ENCODE measurements at regions not wholly inside any gene's neighbourhood (a gene's known extent, or its start where the extent isn't known, plus 50 kb on each side); places are given as distances from the start of the nearest gene placed in this dataset.
A peak's percentile ranks its signal among the peaks of the same experiment; 100 is the strongest.

DNA sequence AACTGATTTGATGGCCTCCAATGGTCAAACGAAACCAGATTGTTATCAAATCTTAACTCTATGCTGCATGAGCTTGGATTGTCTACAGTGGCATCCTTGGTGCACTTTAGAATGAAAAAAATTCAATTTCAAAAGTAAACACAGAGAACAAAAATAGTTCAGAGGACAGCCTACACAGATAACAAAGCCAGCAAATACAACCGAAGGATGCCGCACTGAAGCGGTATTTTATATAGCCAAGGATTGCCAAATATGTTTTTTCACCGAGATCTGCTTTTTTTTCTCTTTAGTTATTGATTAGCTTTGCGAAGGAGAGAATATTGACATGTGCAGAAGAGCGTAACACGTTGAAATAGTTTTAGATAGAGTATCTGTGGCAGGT lies 72.0 kb downstream of the SLC4A3 start:
- Mint-ChIP-seq H3K27ac (no peak overlapping the region), H3K36me3 (no peaks in the 10 kb centered on the region), H3K4me1 (peaks cover 43% of the 10 kb centered on the region), H3K27me3 (ENCODE audit: low read depth) (peaks cover 20% of the 10 kb centered on the region), H3K4me3 (no peak overlapping the region), H3K9me3 (peaks cover 4% of the 10 kb centered on the region)
- ATAC-seq (no peak), DNase-seq (ENCODE audit: low spot score) (no peak)
- CTCF ChIA-PET = interaction anchor here (1.3 to 2.9 kb wide), 2 partner anchors 10 to 57 kb away, joined by 4 to 14 read pairs; no protein-coding TSS in a partner anchor
- TF ChIP-seq ZNF121 (CRISPR knock-in tag; IDR thresholded peaks at IDR 0.05) (no peak), FOXJ3 (CRISPR knock-in tag; IDR thresholded peaks at IDR 0.05; ENCODE audit: borderline replicate concordance) (no peak), OVOL2 (CRISPR knock-in tag; IDR thresholded peaks at IDR 0.05; ENCODE audit: borderline replicate concordance) (no peak), ZNF416 (CRISPR knock-in tag; IDR thresholded peaks at IDR 0.05) (no peak), HMGA2 (CRISPR knock-in tag; IDR thresholded peaks at IDR 0.05) (no peak), ZNF671 (CRISPR knock-in tag; IDR thresholded peaks at IDR 0.05) (no peak), GTF2I (CRISPR knock-in tag; conservative IDR thresholded peaks at IDR 0.05) (no peak), TEAD4 (CRISPR knock-in tag; IDR thresholded peaks at IDR 0.05) (no peak), EMX1 (CRISPR knock-in tag; IDR thresholded peaks at IDR 0.05) (no peak)
- TF ChIP-seq, protein P1, sequence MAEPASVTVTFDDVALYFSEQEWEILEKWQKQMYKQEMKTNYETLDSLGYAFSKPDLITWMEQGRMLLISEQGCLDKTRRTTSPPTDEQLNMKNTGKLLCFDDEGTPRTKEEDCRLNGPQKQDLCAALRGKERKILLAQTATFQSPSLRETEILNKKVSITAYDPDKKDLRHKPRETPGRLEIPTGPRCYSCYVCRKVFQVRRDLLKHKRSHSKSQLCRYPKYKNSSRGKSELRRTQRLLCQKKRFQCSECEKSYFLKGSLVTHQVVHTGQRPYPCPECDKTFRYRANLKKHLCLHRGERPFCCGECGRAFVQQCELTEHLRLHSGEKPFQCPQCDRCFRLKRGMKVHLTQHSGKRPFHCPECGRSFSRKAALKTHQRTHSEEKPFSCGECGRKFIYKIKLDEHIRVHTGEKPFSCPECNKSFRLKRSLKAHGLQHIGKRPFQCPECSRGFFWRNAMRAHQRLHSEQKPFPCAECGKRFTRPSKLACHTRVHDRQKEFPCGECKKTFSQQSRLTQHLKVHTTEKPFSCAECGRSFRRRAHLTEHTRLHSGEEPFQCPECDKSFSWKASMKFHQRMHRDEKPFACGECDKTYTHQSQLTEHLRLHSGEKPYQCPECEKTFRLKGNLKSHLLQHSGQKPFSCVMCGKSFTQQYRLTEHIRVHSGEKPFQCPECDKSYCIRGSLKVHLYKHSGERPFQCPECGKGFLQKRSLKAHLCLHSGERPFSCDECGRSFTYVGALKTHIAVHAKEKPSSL (CRISPR knock-in tag; conservative IDR thresholded peaks at IDR 0.05) = no peak
- TF ChIP-seq, protein P2, sequence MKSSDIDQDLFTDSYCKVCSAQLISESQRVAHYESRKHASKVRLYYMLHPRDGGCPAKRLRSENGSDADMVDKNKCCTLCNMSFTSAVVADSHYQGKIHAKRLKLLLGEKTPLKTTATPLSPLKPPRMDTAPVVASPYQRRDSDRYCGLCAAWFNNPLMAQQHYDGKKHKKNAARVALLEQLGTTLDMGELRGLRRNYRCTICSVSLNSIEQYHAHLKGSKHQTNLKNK (CRISPR knock-in tag; IDR thresholded peaks at IDR 0.05) = no peak
- TF ChIP-seq, protein P3, sequence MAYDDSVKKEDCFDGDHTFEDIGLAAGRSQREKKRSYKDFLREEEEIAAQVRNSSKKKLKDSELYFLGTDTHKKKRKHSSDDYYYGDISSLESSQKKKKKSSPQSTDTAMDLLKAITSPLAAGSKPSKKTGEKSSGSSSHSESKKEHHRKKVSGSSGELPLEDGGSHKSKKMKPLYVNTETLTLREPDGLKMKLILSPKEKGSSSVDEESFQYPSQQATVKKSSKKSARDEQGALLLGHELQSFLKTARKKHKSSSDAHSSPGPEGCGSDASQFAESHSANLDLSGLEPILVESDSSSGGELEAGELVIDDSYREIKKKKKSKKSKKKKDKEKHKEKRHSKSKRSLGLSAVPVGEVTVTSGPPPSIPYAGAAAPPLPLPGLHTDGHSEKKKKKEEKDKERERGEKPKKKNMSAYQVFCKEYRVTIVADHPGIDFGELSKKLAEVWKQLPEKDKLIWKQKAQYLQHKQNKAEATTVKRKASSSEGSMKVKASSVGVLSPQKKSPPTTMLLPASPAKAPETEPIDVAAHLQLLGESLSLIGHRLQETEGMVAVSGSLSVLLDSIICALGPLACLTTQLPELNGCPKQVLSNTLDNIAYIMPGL (CRISPR knock-in tag; IDR thresholded peaks at IDR 0.05) = no peak
- TF ChIP-seq, protein P4, sequence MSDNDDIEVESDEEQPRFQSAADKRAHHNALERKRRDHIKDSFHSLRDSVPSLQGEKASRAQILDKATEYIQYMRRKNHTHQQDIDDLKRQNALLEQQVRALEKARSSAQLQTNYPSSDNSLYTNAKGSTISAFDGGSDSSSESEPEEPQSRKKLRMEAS (CRISPR knock-in tag; IDR thresholded peaks at IDR 0.05) = no peak
- TF ChIP-seq, protein P5, sequence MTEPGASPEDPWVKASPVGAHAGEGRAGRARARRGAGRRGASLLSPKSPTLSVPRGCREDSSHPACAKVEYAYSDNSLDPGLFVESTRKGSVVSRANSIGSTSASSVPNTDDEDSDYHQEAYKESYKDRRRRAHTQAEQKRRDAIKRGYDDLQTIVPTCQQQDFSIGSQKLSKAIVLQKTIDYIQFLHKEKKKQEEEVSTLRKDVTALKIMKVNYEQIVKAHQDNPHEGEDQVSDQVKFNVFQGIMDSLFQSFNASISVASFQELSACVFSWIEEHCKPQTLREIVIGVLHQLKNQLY (CRISPR knock-in tag; IDR thresholded peaks at IDR 0.05) = no peak
- TF ChIP-seq, protein P6, sequence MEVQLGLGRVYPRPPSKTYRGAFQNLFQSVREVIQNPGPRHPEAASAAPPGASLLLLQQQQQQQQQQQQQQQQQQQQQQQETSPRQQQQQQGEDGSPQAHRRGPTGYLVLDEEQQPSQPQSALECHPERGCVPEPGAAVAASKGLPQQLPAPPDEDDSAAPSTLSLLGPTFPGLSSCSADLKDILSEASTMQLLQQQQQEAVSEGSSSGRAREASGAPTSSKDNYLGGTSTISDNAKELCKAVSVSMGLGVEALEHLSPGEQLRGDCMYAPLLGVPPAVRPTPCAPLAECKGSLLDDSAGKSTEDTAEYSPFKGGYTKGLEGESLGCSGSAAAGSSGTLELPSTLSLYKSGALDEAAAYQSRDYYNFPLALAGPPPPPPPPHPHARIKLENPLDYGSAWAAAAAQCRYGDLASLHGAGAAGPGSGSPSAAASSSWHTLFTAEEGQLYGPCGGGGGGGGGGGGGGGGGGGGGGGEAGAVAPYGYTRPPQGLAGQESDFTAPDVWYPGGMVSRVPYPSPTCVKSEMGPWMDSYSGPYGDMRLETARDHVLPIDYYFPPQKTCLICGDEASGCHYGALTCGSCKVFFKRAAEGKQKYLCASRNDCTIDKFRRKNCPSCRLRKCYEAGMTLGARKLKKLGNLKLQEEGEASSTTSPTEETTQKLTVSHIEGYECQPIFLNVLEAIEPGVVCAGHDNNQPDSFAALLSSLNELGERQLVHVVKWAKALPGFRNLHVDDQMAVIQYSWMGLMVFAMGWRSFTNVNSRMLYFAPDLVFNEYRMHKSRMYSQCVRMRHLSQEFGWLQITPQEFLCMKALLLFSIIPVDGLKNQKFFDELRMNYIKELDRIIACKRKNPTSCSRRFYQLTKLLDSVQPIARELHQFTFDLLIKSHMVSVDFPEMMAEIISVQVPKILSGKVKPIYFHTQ (CRISPR knock-in tag; IDR thresholded peaks at IDR 0.05) = no peak
- POLR2A ChIA-PET = no interaction called here

DNA sequence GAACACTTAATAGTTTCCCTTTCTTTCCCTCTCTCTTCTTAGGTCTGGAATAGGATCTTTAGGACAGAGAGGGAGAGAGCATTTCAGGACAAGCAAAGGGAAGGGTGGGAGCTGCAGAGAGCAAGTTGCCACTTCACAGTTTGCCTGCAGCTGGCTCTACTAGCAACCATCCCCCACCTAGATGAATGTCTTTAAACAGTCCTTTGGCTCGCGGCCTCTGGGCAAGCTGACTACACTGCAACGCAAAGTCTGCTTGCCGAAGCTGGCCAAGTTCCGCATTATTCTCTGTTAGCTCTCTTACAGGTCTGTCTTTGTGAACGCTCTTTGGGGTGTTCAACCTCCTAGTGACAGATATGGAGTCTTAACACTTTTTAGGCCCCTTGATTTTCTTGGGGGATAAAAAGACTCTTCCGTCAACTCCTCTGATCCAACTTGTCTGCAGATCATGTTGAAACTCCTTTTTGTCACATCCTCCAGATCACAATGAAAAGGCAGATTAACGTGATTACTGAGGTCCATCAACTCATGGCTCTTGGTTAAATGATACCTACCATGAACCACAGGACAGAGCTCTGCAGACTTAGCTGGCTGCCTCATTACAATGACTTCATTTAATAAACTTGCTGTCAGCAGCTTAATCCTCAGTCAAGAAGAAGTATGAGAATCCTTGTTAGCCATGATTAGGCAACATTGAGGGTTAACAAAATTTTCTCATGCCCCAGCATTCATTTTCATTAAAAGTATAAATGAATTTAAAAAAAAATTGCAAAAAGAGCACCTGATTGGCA lies 74.6 kb downstream of the SLC4A3 start:
- Mint-ChIP-seq H3K36me3 (no peaks in the 10 kb centered on the region), H3K4me3 (no peak overlapping the region), H3K4me1 (peaks cover 57% of the 10 kb centered on the region), H3K27ac (no peak overlapping the region), H3K9me3 (no peaks in the 10 kb centered on the region), H3K27me3 (ENCODE audit: low read depth) (peaks cover 27% of the 10 kb centered on the region)
- CTCF ChIA-PET = interaction anchor here (0.8 to 2.2 kb wide), 6 partner anchors 11 to 142 kb away, joined by 3 to 15 read pairs (median 6); no protein-coding TSS in a partner anchor
- no peak for DNase-seq (ENCODE audit: low spot score)
- ATAC-seq = peak; percentile 61
- TF ChIP-seq, protein P6 (CRISPR knock-in tag; IDR thresholded peaks at IDR 0.05) = no peak
- no peak for TF ChIP-seq NFE2L1 (CRISPR knock-in tag; IDR thresholded peaks at IDR 0.05)
- no peak for TF ChIP-seq NFATC4 (CRISPR knock-in tag; IDR thresholded peaks at IDR 0.05)
- TF ChIP-seq GRHL2 (CRISPR knock-in tag; IDR thresholded peaks at IDR 0.05; ENCODE audit: insufficient replicate concordance, severe bottlenecking) = no peak
- TF ChIP-seq ZNF671 (CRISPR knock-in tag; IDR thresholded peaks at IDR 0.05) = no peak
- TF ChIP-seq ZNF121 (CRISPR knock-in tag; IDR thresholded peaks at IDR 0.05) = no peak
- no peak for TF ChIP-seq FOXK1 (CRISPR knock-in tag; IDR thresholded peaks at IDR 0.05)
- POLR2A ChIA-PET = no interaction called here

Data from WTC11 (cell line).